ENCODE measurements at regions not wholly inside any gene's neighbourhood (a gene's known extent, or its start where the extent isn't known, plus 50 kb on each side); places are given as distances from the start of the nearest gene placed in this dataset.

- intact Hi-C loops (cut with micrococcal nuclease), result no loop called here
- POLR2A ChIA-PET, result no interaction called here
- no peak for ATAC-seq
Observed at GRCh38 chr11:21675049-21675616, 517.8 kb upstream of the ANO5 start.

More at GRCh38 chr11:21675049-21675616, 517.8 kb upstream of the ANO5 start:
- H3K36me3 ChIP-seq (ENCODE audit: control insufficient read depth, insufficient read depth, low read length), result no peaks in the 10 kb centered on the region
- H3K27ac ChIP-seq (ENCODE audit: extremely low read depth, low read depth, low read length), result no peak overlapping the region
- WGBS (ENCODE audit: insufficient coverage, low coverage, missing lambda C conversion rate), result 0% methylated on average over 6 of the region's 6 CpGs
- CTCF ChIA-PET (ENCODE audit: low intra/inter-chr PET ratio), result no interaction called here
- no peaks in the 10 kb centered on the region for H3K9me1 ChIP-seq (ENCODE audit: control insufficient read depth, insufficient read depth, low read length)
- no peak overlapping the region for H3K4me2 ChIP-seq (ENCODE audit: insufficient read depth, low read length)
- FAIRE-seq, result no peak
- no peak overlapping the region for H3K9ac ChIP-seq (ENCODE audit: insufficient read depth in 1 of 2, low read depth in 2 of 2, low read length in 2 of 2)
- TF ChIP-seq TCFL5 (CRISPR knock-in tag; conservative IDR thresholded peaks at IDR 0.05), result no peak
- TF ChIP-seq ZMIZ1 (IDR thresholded peaks at IDR 0.05; ENCODE audit: low read depth in 2 of 2, low read length in 2 of 2), result no peak
- TF ChIP-seq ZNF778 (CRISPR knock-in tag; IDR thresholded peaks at IDR 0.05), result no peak
- no peak for TF ChIP-seq NBN (IDR thresholded peaks at IDR 0.05; ENCODE audit: low read depth)
- TF ChIP-seq MEIS2 (IDR thresholded peaks at IDR 0.05; ENCODE audit: partially characterized antibody), result no peak
- TF ChIP-seq DLX4 (CRISPR knock-in tag; IDR thresholded peaks at IDR 0.05), result no peak
- TF ChIP-seq ZBED1 (IDR thresholded peaks at IDR 0.05), result no peak
- no peak for TF ChIP-seq HDAC8 (tag; IDR thresholded peaks at IDR 0.05)
- TF ChIP-seq ZKSCAN3 (CRISPR knock-in tag; IDR thresholded peaks at IDR 0.05), result no peak
- TF ChIP-seq ZBTB11 (CRISPR knock-in tag; IDR thresholded peaks at IDR 0.05), result no peak
- in situ Hi-C loops (cut with MboI), result no loop called here
- H3K9me3 ChIP-seq (replicated peaks; ENCODE audit: control insufficient read depth, insufficient read depth, low read depth, low read length), result no peaks in the 10 kb centered on the region
- no peaks in the 10 kb centered on the region for H4K20me1 ChIP-seq (replicated peaks; ENCODE audit: control insufficient read depth, insufficient read depth, low read length)
- H3K4me3 ChIP-seq, result no peak overlapping the region
- H2AFZ ChIP-seq (ENCODE audit: low read depth, low read length), result no peak overlapping the region
- no peaks in the 10 kb centered on the region for H3K27me3 ChIP-seq (ENCODE audit: control insufficient read depth in 2 of 2, insufficient read depth in 2 of 2, low read length in 2 of 2)
- no peaks in the 10 kb centered on the region for H3K79me2 ChIP-seq (ENCODE audit: control insufficient read depth, insufficient read depth, low read length)
- no peak for DNase-seq (ENCODE audit: extremely low read depth in 1 of 4, low spot score in 3 of 4)
- H3K4me1 ChIP-seq (replicated peaks in 1 of 2; ENCODE audit: control insufficient read depth in 2 of 2, insufficient read depth in 2 of 2, low read length in 2 of 2), result no peaks in the 10 kb centered on the region
- no TSS peak for BruUV-seq (replicated peaks)
